Activated T-helper 1 cell treated with anti-CD3 and anti-CD28 coated beads, Interleukin-12 subunit alpha, Interleukin-12 subunit beta, Interleukin-2, Interleukin-4 antibody, amounts not matched to agents 30 ng/mL and 10 ng/mL and 1 ng/mL, durations not matched to agents 14 hours and 24 hours and 36 hours (primary cell): ENCODE measurements at regions not wholly inside any gene's neighbourhood (a gene's known extent, or its start where the extent isn't known, plus 50 kb on each side); places are given as distances from the start of the nearest gene placed in this dataset.

Experiments
- DNase-seq: peaks from one replicate; pipeline ENCODE4 v3.0.0; 2021; ENCODE audit warnings: low spot score
- H3K27ac Mint-ChIP-seq: one replicate; pipeline ENCODE4 v1.8.0; 2021; ENCODE audit warnings: mild to moderate bottlenecking, mixed read lengths
- H3K27me3 Mint-ChIP-seq: one replicate; pipeline ENCODE4 v1.8.0; 2022; ENCODE audit warnings: mild to moderate bottlenecking, moderate library complexity, mixed read lengths; ENCODE audit not compliant: insufficient read depth
- H3K36me3 Mint-ChIP-seq: one replicate; pipeline ENCODE4 v1.8.0; 2021; ENCODE audit warnings: low read depth, mixed read lengths
- H3K4me1 Mint-ChIP-seq: one replicate; pipeline ENCODE4 v1.8.0; 2021; ENCODE audit warnings: low read depth, mixed read lengths
- H3K4me3 Mint-ChIP-seq: one replicate; pipeline ENCODE4 v1.8.0; 2021; ENCODE audit warnings: mild to moderate bottlenecking, moderate library complexity, mixed read lengths
- H3K9me3 Mint-ChIP-seq: one replicate; pipeline ENCODE4 v1.8.0; 2021; ENCODE audit warnings: mixed read lengths
- intact Hi-C: fragments of 100-400 bp; cut with micrococcal nuclease; formaldehyde crosslinking; loops from one replicate; pipeline ENCODE4 v1.15.1; 2024

GRCh38 chr10:130913844-130914243 lies 397.7 kb downstream of the TCERG1L start:
- Mint-ChIP-seq H3K27me3 (no peaks in the 10 kb centered on the region), H3K9me3 (peaks cover 5% of the 10 kb centered on the region), H3K4me3 (no peak overlapping the region), H3K27ac (no peak overlapping the region), H3K36me3 (no peaks in the 10 kb centered on the region), H3K4me1 (no peaks in the 10 kb centered on the region)
- intact Hi-C loops, result no loop called here
- DNase-seq, result no peak

DNA sequence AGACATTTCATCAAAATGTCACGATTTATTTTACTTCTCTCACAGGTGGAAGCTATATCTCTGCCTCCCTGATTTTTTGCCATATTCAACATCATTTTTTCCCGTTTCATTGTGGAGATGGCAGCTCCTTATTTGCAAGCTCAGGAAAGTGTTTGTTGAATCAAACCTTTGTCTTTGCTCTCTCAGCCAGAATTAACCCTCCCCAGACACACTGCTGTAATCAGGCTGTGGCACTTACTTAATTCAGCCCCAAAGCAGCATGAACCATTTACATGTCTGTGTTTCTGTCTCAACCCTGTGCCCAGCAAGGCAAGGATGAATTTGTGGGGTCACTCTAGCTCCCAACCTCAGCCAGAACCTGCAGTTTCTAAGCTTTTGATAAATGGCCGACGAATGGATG lies 397.2 kb downstream of the TCERG1L start:
- no peaks in the 10 kb centered on the region for H3K4me1 Mint-ChIP-seq
- H3K27ac Mint-ChIP-seq, result no peak overlapping the region
- H3K4me3 Mint-ChIP-seq, result no peak overlapping the region
- no peak for DNase-seq
- intact Hi-C loops, result no loop called here
- no peaks in the 10 kb centered on the region for H3K27me3 Mint-ChIP-seq
- H3K9me3 Mint-ChIP-seq, result peaks cover 5% of the 10 kb centered on the region
- no peaks in the 10 kb centered on the region for H3K36me3 Mint-ChIP-seq

GRCh38 chr10:130915065-130915464 lies 396.5 kb downstream of the TCERG1L start:
- Mint-ChIP-seq H3K9me3 (peaks cover 5% of the 10 kb centered on the region), H3K27me3 (no peaks in the 10 kb centered on the region), H3K4me3 (no peak overlapping the region), H3K36me3 (no peaks in the 10 kb centered on the region), H3K4me1 (no peaks in the 10 kb centered on the region), H3K27ac (no peak overlapping the region)
- intact Hi-C loops, result no loop called here
- DNase-seq, result no peak

- DNase-seq, result no peak
- intact Hi-C loops, result no loop called here
- H3K27me3 Mint-ChIP-seq, result no peaks in the 10 kb centered on the region
- H3K4me1 Mint-ChIP-seq, result no peaks in the 10 kb centered on the region
- no peak overlapping the region for H3K27ac Mint-ChIP-seq
- no peak overlapping the region for H3K4me3 Mint-ChIP-seq
- H3K36me3 Mint-ChIP-seq, result no peaks in the 10 kb centered on the region
- H3K9me3 Mint-ChIP-seq, result no peaks in the 10 kb centered on the region
These were observed 390.1 kb downstream of the TCERG1L start for GRCh38 chr10:130921461-130921860.

- Mint-ChIP-seq H3K27ac (no peak overlapping the region), H3K27me3 (no peaks in the 10 kb centered on the region), H3K36me3 (no peaks in the 10 kb centered on the region), H3K9me3 (no peaks in the 10 kb centered on the region), H3K4me1 (no peaks in the 10 kb centered on the region), H3K4me3 (no peak overlapping the region)
- intact Hi-C loops, result no loop called here
- DNase-seq, result no peak
These were observed 389.5 kb downstream of the TCERG1L start for GRCh38 chr10:130921911-130922440.

- no peak for DNase-seq
- no peaks in the 10 kb centered on the region for H3K27me3 Mint-ChIP-seq
- H3K4me1 Mint-ChIP-seq, result no peaks in the 10 kb centered on the region
- intact Hi-C loops, result no loop called here
- H3K9me3 Mint-ChIP-seq, result no peaks in the 10 kb centered on the region
- no peaks in the 10 kb centered on the region for H3K36me3 Mint-ChIP-seq
- H3K4me3 Mint-ChIP-seq, result no peak overlapping the region
- no peak overlapping the region for H3K27ac Mint-ChIP-seq
These were observed 387.9 kb downstream of the TCERG1L start for GRCh38 chr10:130923596-130923995.

- Mint-ChIP-seq H3K4me3 (no peak overlapping the region), H3K4me1 (no peaks in the 10 kb centered on the region), H3K9me3 (no peaks in the 10 kb centered on the region), H3K27ac (no peak overlapping the region), H3K27me3 (no peaks in the 10 kb centered on the region), H3K36me3 (no peaks in the 10 kb centered on the region)
- intact Hi-C loops, result no loop called here
- no peak for DNase-seq
These were observed 387.2 kb downstream of the TCERG1L start for GRCh38 chr10:130924138-130924819.

GRCh38 chr10:130926442-130926841 lies 385.1 kb downstream of the TCERG1L start:
- Mint-ChIP-seq H3K9me3 (no peaks in the 10 kb centered on the region), H3K27ac (no peak overlapping the region), H3K4me3 (no peak overlapping the region), H3K36me3 (no peaks in the 10 kb centered on the region), H3K4me1 (no peaks in the 10 kb centered on the region), H3K27me3 (no peaks in the 10 kb centered on the region)
- no peak for DNase-seq
- intact Hi-C loops, result no loop called here

DNA sequence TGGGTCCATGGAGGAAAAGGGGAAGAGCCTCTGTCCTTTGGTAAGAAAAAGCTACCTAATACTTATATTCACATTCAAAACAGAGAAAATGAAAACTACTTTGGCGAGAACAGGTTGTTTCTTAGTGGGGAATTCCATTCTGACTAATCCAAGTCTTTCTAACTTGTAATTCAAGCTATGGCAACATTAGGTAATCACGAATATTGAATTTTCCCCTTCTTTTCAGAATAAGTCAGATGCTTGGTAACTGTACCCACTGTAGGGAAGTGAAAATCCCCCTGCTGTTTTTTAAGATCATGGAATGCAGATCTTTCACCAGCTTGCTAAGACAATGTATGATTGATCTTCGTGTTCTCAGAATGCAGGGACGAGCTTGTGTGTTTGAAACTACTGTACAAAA lies 384.4 kb downstream of the TCERG1L start:
- intact Hi-C loops, result no loop called here

GRCh38 chr10:130928306-130928705 lies 383.2 kb downstream of the TCERG1L start:
- H3K9me3 Mint-ChIP-seq, result no peaks in the 10 kb centered on the region
- intact Hi-C loops, result no loop called here
- no peaks in the 10 kb centered on the region for H3K4me1 Mint-ChIP-seq
- no peaks in the 10 kb centered on the region for H3K27me3 Mint-ChIP-seq
- no peaks in the 10 kb centered on the region for H3K36me3 Mint-ChIP-seq
- DNase-seq, result no peak
- H3K27ac Mint-ChIP-seq, result no peak overlapping the region
- no peak overlapping the region for H3K4me3 Mint-ChIP-seq

More for the DNA sequence above, 384.4 kb downstream of the TCERG1L start:
- H3K4me3 Mint-ChIP-seq, result no peak overlapping the region
- no peaks in the 10 kb centered on the region for H3K9me3 Mint-ChIP-seq
- H3K27ac Mint-ChIP-seq, result no peak overlapping the region
- H3K36me3 Mint-ChIP-seq, result no peaks in the 10 kb centered on the region
- H3K27me3 Mint-ChIP-seq, result no peaks in the 10 kb centered on the region
- H3K4me1 Mint-ChIP-seq, result no peaks in the 10 kb centered on the region
- no peak for DNase-seq

DNA sequence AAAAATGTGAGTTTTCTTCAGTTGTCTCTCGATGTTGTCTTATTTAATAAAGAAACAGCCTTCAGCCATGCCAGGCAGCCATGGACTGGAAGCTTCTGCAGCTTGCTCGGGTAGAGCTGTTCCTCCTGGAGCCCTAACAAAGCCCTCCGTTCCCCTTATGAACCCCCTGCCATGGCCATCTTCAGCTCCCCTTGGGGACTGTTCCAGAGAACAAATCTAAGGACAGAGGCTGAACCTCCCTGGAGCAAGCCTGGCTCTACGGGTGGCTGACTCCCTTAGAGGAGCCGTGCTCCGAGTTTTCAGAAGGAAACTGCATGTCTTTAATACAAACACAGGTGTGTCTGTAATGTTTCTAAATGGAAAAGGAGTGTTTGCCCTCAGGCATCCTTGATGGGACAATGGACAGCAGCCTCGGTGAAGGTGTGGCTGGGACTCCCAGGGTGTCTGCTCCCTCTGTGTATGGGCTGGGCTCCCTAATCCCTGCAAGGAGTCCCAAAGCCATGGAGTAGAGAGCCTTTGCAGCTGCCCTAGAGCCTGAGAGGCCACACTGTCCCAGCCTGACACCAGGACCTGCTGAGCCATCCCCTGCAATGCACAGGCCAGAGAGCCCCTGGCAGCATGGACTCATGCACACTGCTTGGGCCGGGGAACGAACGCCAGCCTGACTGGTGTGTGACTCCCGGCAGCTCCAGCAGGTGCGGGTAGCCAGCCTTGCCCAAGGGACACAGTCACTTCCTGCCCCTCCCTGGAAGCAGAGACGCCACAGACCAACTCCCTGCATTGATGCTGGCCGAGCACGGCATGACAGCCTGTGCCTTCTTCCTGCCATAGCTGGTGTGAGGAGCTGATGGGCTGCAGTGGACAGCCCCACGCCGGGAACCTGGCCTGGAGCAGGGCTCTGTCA lies 381.8 kb downstream of the TCERG1L start:
- Mint-ChIP-seq H3K36me3 (no peaks in the 10 kb centered on the region), H3K27me3 (no peaks in the 10 kb centered on the region), H3K9me3 (no peaks in the 10 kb centered on the region), H3K27ac (no peak overlapping the region), H3K4me1 (no peaks in the 10 kb centered on the region), H3K4me3 (no peak overlapping the region)
- no peak for DNase-seq
- intact Hi-C loops, result no loop called here

DNA sequence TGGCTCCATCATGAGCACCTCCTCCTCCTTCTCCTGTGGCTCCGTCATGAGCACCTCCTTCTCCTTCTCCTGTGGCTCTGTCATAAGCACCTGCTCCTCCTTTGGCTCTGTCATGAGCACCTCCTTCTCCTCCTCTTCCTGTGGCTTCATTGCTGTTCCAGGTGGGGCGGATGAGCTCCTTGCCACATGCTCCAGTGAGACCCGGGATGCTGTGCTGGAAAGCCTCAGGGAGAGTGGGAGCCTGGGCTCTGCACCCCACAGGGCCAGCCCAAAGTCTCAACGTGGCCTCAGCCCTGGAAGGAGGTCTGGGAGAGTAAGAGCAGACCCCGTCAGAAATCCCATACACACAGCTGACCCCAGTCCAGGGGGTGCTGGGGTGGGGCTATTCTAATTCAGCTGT lies 380.7 kb downstream of the TCERG1L start:
- H3K27me3 Mint-ChIP-seq, result no peaks in the 10 kb centered on the region
- H3K9me3 Mint-ChIP-seq, result no peaks in the 10 kb centered on the region

GRCh38 chr10:130931256-130931655 lies 380.3 kb downstream of the TCERG1L start:
- no peak for DNase-seq
- H3K4me1 Mint-ChIP-seq, result no peaks in the 10 kb centered on the region
- no peaks in the 10 kb centered on the region for H3K36me3 Mint-ChIP-seq
- H3K27me3 Mint-ChIP-seq, result no peaks in the 10 kb centered on the region
- no peak overlapping the region for H3K27ac Mint-ChIP-seq
- H3K9me3 Mint-ChIP-seq, result no peaks in the 10 kb centered on the region
- no peak overlapping the region for H3K4me3 Mint-ChIP-seq
- intact Hi-C loops, result no loop called here

More for the DNA sequence above, 380.7 kb downstream of the TCERG1L start:
- DNase-seq, result no peak
- H3K4me1 Mint-ChIP-seq, result no peaks in the 10 kb centered on the region
- H3K4me3 Mint-ChIP-seq, result no peak overlapping the region
- no peaks in the 10 kb centered on the region for H3K36me3 Mint-ChIP-seq
- intact Hi-C loops, result no loop called here
- H3K27ac Mint-ChIP-seq, result no peak overlapping the region
